NOMO-1 treated with dmso at 0.1 percent for 144 hours (cell line): ENCODE measurements at regions not wholly inside any gene's neighbourhood (a gene's known extent, or its start where the extent isn't known, plus 50 kb on each side); places are given as distances from the start of the nearest gene placed in this dataset.
"Not testable (repeated sequence)": the region's sequence is repeated elsewhere in the genome, so short reads cannot be mapped to it uniquely, and the experiment has no call there.

ENCODE experiments used
- DNase-seq: peaks from one replicate; lab custom pipeline; 2025; ENCODE audit not compliant: unreplicated experiment; lab: John Stamatoyannopoulos, UW

GRCh38 chr12:19819231-19819630 is 379.9 kb downstream of the AEBP2 start:
- DNase-seq = no peak

- no peak for DNase-seq
Observed at GRCh38 chr12:19822476-19822875, 383.2 kb downstream of the AEBP2 start.

- DNase-seq = not testable (repeated sequence)
Observed at GRCh38 chr12:19823326-19823725, 384.0 kb downstream of the AEBP2 start.

DNA sequence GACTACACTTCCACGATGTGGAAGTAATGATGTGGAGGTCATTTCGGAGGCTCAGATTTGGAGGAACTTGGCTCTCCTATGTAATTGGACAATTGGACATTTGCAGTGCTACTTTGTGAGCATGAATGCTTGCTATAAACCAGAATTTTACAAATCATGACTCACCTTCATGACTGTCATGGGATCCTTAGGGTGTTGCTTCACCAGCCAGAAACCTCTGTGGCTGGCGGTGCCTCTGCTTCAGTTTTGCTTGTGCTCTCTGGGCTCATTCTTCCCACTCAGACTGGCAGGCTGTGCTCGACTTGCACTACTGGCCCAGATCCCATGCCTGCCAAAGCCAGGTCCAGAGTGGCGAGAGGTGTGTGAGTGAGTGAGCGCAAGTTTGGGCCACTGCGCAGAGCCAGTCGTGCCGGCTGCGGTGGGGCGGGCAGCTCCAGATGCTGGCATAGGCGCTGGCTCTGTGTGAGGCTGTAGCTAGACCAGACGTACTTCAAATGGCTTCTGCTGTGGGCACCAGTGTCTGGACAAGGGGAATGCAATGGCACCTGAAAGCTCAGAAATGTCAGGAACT is 387.8 kb downstream of the AEBP2 start:
- no peak for DNase-seq

DNA sequence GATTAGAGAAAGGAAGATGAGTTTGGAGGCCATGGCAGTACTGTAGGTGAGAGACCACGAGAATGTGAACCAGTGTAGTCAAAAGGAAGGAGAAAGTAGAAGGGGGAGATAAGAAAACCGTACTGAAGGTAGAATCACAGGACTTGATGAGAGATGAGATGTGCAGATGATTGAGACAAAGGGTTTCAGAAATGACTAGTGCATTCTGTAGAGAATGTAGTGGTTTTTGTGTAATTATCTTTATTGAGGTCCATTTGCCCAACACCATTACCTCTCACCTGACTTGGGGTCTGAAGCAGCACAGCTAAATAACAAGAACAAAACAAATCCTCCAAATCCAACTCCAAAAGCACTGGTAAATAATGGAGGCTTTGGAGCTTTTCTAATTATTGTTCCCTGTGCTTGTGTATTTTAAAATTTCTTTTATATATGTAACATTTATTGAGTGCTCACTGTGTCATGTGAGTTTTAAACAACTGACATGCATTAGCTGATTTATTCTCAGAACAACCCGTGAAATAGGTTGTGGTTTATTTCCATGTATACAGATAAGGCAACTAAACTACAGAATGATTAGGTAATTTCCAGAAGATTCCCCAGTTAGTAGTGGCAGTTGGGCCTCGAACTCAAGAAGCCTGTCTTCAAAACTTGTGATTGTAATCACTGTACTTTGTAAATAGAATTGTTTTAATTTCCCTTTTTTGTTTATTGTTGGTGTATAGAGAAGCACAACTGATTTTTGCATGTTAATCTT is 390.0 kb downstream of the AEBP2 start:
- DNase-seq = no peak

- no peak for DNase-seq
Observed at GRCh38 chr12:19830446-19830845, 391.2 kb downstream of the AEBP2 start.

DNA sequence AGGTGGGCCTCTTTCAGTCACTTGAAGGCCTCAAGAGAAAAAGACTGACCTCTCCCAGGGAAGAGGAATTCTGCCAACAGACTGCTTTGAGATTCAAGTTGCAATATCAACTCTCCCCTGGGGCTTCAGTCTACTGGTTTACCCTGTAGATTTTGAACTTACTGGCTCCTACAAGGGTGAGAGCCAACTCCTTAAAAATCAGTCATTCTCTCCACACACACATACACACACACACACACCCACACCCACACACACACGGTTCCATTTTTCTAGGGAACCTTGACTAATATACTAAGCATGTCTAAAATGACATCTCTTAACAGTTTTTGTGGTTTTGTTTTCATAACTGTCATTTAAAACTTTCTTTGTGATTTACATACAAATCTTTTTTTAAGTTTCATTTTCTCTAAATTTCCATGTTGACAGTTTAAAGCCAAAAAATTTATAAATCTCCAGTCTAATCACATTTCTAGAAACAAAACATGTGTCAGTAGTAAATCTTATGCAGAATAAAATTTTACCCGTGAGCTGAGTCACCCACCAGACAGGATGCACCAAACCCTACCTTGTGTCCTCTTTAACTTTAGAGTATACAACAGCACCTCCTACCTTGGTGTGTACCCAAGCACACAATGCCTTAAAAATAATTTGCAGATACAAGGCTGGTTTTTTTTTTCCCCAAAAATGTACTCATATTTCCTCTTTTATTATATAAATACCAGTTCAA is 394.6 kb downstream of the AEBP2 start:
- no peak for DNase-seq

- no peak for DNase-seq
Observed at GRCh38 chr12:19834592-19834991, 395.3 kb downstream of the AEBP2 start.

DNA sequence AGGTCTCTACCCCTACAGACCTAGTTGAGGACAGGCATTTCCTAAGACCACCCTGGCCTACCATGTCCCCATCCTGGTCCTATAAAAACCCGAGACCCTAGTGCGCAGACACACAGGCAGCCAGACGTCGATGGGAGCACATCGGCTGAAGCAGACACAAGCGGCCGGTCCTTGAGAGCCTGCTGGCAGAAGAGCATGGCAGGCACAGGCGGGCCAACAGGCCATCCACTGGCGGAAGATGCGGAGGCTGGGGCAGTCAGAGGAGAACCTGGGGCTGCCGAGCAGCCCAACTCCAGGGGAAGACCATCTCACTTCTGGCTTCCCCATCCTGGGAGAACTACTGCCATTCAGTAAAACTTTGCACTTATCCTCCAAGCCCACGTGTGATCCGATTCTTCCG is 396.8 kb downstream of the AEBP2 start:
- DNase-seq = no peak

GRCh38 chr12:19836456-19836855 is 397.2 kb downstream of the AEBP2 start:
- DNase-seq = no peak

DNA sequence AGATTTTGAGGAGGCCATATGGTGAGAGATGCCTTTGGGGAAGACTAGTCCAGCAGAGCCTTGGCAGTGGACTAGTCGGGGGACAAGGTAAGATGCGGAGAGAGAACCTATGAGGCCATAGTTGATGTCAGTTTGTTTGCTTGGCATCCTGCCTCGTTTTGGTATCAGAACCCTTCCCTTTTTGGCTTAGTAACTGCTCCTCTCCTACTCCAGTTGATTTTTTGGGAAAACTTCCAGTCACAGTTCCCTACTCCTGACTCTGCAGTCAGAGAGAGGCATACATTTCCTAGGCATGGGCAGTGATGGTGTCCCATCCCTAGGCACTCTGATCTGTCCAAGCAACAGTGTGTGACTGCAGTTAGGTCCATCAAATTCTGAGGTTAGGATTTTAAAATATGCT is 398.3 kb downstream of the AEBP2 start:
- no peak for DNase-seq

GRCh38 chr12:19841451-19841850 is 402.2 kb downstream of the AEBP2 start:
- DNase-seq = no peak

DNA sequence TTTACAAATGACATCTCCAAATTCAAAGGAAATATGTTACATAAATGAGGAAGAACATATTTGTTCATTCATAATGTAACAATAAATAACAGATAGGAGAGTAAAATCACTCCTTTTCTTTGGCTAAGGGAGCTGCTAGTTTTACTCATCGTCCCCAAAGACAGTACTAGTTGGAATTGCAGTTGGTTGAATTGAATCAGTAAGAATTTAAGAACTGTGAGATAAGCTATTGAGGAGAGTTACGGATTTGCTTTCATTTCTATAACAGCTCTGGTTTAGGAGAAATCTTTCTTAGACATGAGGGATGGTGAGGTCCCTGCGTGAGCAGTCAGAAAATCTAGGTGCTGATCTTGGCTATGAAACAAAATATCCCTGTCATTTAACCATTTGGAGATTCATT is 402.8 kb downstream of the AEBP2 start:
- no peak for DNase-seq

DNA sequence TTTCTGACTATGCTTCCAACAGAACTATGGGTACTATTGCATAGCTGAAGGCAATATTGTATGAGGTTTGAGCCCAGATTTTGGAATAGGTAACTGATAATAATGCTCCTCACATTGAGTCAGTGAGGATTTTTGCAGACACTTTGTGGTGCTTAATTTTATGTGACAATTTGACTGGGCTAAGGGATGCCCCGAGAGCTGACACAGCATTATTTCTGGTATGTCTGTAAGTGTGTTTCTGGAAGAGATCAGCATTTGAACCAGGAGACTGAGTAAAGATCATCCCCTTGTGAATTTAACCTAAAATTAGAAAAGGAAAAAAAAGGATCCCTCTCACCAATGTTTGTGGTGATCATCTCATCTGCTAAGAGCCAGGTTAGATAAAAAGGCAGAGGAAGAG is 404.9 kb downstream of the AEBP2 start:
- no peak for DNase-seq

DNA sequence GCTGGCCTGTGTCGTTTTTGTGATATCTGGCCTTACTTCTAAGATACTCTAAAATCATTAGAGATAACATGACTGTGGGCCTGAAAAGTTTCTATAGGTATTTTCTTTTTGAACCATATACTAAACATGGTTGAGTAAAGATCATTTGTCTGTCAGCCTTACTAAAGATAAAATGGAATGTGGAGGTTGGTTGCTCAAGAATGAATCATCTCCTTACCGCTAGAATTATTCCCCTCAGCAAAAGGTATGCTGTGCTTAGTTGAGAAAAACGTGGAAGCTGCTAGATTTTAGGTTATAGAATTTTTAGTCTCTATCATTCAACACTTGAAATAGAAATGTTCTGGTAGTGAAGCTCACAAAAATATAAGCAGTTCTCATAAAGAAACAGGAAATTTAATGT is 407.3 kb downstream of the AEBP2 start:
- no peak for DNase-seq

- DNase-seq = peak; percentile 76
Observed at GRCh38 chr12:19847294-19848059, 408.2 kb downstream of the AEBP2 start.

DNA sequence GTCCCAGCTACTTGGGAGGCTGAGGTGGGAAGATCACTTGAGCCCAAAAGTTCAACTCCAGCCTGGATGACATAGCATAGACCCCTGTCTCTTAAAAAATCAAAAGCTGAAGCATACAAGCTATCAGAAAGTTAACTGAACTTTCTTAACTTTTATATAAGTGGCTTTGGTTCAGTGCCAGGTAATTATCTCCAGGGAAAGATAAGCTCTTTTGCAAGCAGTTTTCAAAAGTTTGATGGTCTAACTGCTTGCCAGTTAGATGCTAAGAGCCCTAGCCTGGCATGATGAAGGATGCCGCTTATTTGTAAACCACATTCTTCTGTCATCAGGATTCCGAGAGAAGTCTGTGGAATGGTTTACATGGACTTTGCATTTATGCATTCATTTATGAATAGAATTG is 409.1 kb downstream of the AEBP2 start:
- no peak for DNase-seq

GRCh38 chr12:19849208-19849607 is 409.9 kb downstream of the AEBP2 start:
- DNase-seq = no peak

- no peak for DNase-seq
Observed at GRCh38 chr12:19850346-19851065, 411.2 kb downstream of the AEBP2 start.

- no peak for DNase-seq
Observed at GRCh38 chr12:19852100-19852855, 413.0 kb downstream of the AEBP2 start.
